ENCODE measurements at regions not wholly inside any gene's neighbourhood (a gene's known extent, or its start where the extent isn't known, plus 50 kb on each side); places are given as distances from the start of the nearest gene placed in this dataset.

- no peaks in the 10 kb centered on the region for H3K4me1 ChIP-seq
- no peak overlapping the region for H3K27ac ChIP-seq
- H3K9me3 ChIP-seq, result no peaks in the 10 kb centered on the region
- TF ChIP-seq CTCF (IDR thresholded peaks at IDR 0.05), result no peak
- no peaks in the 10 kb centered on the region for H3K27me3 ChIP-seq
- no peak for DNase-seq
- intact Hi-C loops (cut with DNase I), result no loop called here
- no peaks in the 10 kb centered on the region for H3K36me3 ChIP-seq
- no peak overlapping the region for H3K9ac ChIP-seq (ENCODE audit: low read depth in 2 of 2, low read length in 2 of 2)
- no peak overlapping the region for H3K4me3 ChIP-seq
These were observed 292.1 kb downstream of the SOX11 start for GRCh38 chr2:5984273-5984655.

GRCh38 chr2:5984946-5985345, 292.8 kb downstream of the SOX11 start:
- H3K4me3 ChIP-seq, result no peak overlapping the region
- H3K27ac ChIP-seq, result no peak overlapping the region
- H3K9ac ChIP-seq (ENCODE audit: low read depth in 2 of 2, low read length in 2 of 2), result no peak overlapping the region
- H3K9me3 ChIP-seq, result no peaks in the 10 kb centered on the region
- H3K4me1 ChIP-seq, result no peaks in the 10 kb centered on the region
- no peaks in the 10 kb centered on the region for H3K36me3 ChIP-seq
- DNase-seq, result no peak
- H3K27me3 ChIP-seq, result no peaks in the 10 kb centered on the region
- TF ChIP-seq CTCF (IDR thresholded peaks at IDR 0.05), result no peak
- intact Hi-C loops (cut with DNase I), result no loop called here

- Histone ChIP-seq H3K27me3 (no peaks in the 10 kb centered on the region), H3K4me3 (no peak overlapping the region), H3K9ac (ENCODE audit: low read depth in 2 of 2, low read length in 2 of 2) (no peak overlapping the region), H3K27ac (no peak overlapping the region), H3K9me3 (no peaks in the 10 kb centered on the region), H3K4me1 (no peaks in the 10 kb centered on the region), H3K36me3 (no peaks in the 10 kb centered on the region)
- no peak for TF ChIP-seq CTCF (IDR thresholded peaks at IDR 0.05)
- no peak for DNase-seq
- intact Hi-C loops (cut with DNase I), result no loop called here
These were observed 293.6 kb downstream of the SOX11 start for GRCh38 chr2:5985536-5986385.

- intact Hi-C loops (cut with DNase I), result no loop called here
- Histone ChIP-seq H3K27ac (no peak overlapping the region), H3K9me3 (no peaks in the 10 kb centered on the region), H3K36me3 (no peaks in the 10 kb centered on the region), H3K4me1 (no peaks in the 10 kb centered on the region), H3K9ac (ENCODE audit: low read depth in 2 of 2, low read length in 2 of 2) (no peak overlapping the region), H3K4me3 (no peak overlapping the region), H3K27me3 (no peaks in the 10 kb centered on the region)
- no peak for TF ChIP-seq CTCF (IDR thresholded peaks at IDR 0.05)
- no peak for DNase-seq
These were observed 294.9 kb downstream of the SOX11 start for GRCh38 chr2:5986801-5987787.

- Histone ChIP-seq H3K27me3 (no peaks in the 10 kb centered on the region), H3K4me3 (no peak overlapping the region), H3K4me1 (no peaks in the 10 kb centered on the region), H3K9ac (ENCODE audit: low read depth in 2 of 2, low read length in 2 of 2) (no peak overlapping the region), H3K36me3 (no peaks in the 10 kb centered on the region), H3K9me3 (no peaks in the 10 kb centered on the region), H3K27ac (no peak overlapping the region)
- no peak for DNase-seq
- TF ChIP-seq CTCF (IDR thresholded peaks at IDR 0.05), result no peak
- intact Hi-C loops (cut with DNase I), result no loop called here
These were observed 295.9 kb downstream of the SOX11 start for GRCh38 chr2:5988120-5988519.
